Transverse colon (tissue), 4 donors: ENCODE measurements at regions not wholly inside any gene's neighbourhood (a gene's known extent, or its start where the extent isn't known, plus 50 kb on each side); places are given as distances from the start of the nearest gene placed in this dataset.

Experiments used
- DNase-seq: peaks from one replicate; pipeline ENCODE4 v3.0.0-alpha.2; 2019
- H3K27ac ChIP-seq, 4 donors: fragments of 200-600 bp; sonication (generic); 2 replicates each; pipeline ENCODE4 v1.5.1; 2016 to 2018; ENCODE audit warnings: inconsistent platforms in 4 of 4
- H3K27me3 ChIP-seq: fragments of 200-600 bp; sonication (generic); 2 replicates; pipeline ENCODE4 v1.5.1; 2017; ENCODE audit warnings: inconsistent platforms
- H3K36me3 ChIP-seq, 4 donors: fragments of 200-600 bp; sonication (generic); 2 replicates each; pipeline ENCODE4 v1.5.1; 2017 to 2019; ENCODE audit warnings: inconsistent platforms in 4 of 4
- H3K4me1 ChIP-seq, 4 donors: fragments of 200-600 bp; sonication (generic); 2 replicates each; pipeline ENCODE4 v1.5.1; 2017 to 2020; ENCODE audit warnings: inconsistent platforms in 4 of 4
- H3K4me3 ChIP-seq, 4 donors: fragments of 200-600 bp; sonication (generic); 1 replicate in 1 of 4; 2 replicates in 3 of 4; pipeline versions ENCODE4 v1.5.1 to v1.6.1; 2017 to 2019; ENCODE audit warnings: inconsistent platforms in 4 of 4
- H3K9me3 ChIP-seq, 2 donors: fragments of 200-600 bp; sonication (generic); 2 replicates each; pipeline ENCODE4 v1.5.1; 2017 to 2019; ENCODE audit warnings: inconsistent platforms in 2 of 2
- CTCF ChIP-seq, 5 experiments: fragments of 200-600 bp in 3 of 5; fragments of 450-650 bp in 2 of 5; sonication (generic) in 3 of 5; IDR thresholded peaks; 1 replicate in 2 of 5; 2 replicates in 3 of 5; pipeline ENCODE4 v1.5.1; 2016 to 2017; ENCODE audit warnings: antibody characterized with exemption in 5 of 5, inconsistent platforms in 3 of 5, mild to moderate bottlenecking in 2 of 5, moderate library complexity in 1 of 5
- EP300 ChIP-seq: sonication (generic); formaldehyde crosslinking; IDR thresholded peaks from one replicate; pipeline ENCODE4 v1.6.1; 2017; ENCODE audit warnings: antibody characterized with exemption, low read depth
- POLR2A ChIP-seq: fragments of 450-650 bp; IDR thresholded peaks from one replicate; pipeline ENCODE4 v1.6.1; 2016; ENCODE audit warnings: antibody characterized with exemption, mild to moderate bottlenecking, moderate library complexity
- POLR2AphosphoS5 ChIP-seq, 3 donors: sonication (generic); formaldehyde crosslinking; IDR thresholded peaks; one replicate each; pipeline ENCODE4 v1.6.1; 2016; ENCODE audit warnings: antibody characterized with exemption in 3 of 3
- WGBS, 2 donors: methylation state at CpG; one replicate each; pipeline ENCODE4 v1.1.5; 2018; ENCODE audit warnings: low coverage in 1 of 2; 5-methylcytosine and 5-hydroxymethylcytosine counted together
- in situ Hi-C, 4 donors: fragments of 200-750 bp; cut with MboI; loops; one replicate each; pipeline versions ENCODE4 v1.15.0 to v1.15.1; 2017; ENCODE audit warnings: low sequenced_read_pairs in 3 of 4, low pct_ligation_motif_present in 1 of 4, low pct_unique_long_range_greater_than_20kb in 1 of 4
- intact Hi-C: fragments of 100-400 bp; cut with DNase I; formaldehyde crosslinking; loops from one replicate; pipeline ENCODE4 v1.15.1; 2023; ENCODE audit warnings: low total_unique reads

- Histone ChIP-seq H3K36me3 (no peaks in the 10 kb centered on the region), H3K4me1 (no peaks in the 10 kb centered on the region), H3K9me3 (no peaks in the 10 kb centered on the region), H3K27ac (no peak overlapping the region), H3K4me3 (no peak overlapping the region), H3K27me3 (no peaks in the 10 kb centered on the region)
- in situ Hi-C loops: no loop called here
- TF ChIP-seq EP300: no peak
- DNase-seq: no peak
- intact Hi-C loops: no loop called here
- WGBS, 2 donors: 61 to 85% methylated on average over 3 to 4 of the region's 4 CpGs
Observed at GRCh38 chr13:28584873-28585381, 74.0 kb upstream of the POMP start.

- Histone ChIP-seq H3K27ac (no peak overlapping the region), H3K9me3 (no peaks in the 10 kb centered on the region), H3K4me3 (no peak overlapping the region), H3K36me3 (no peaks in the 10 kb centered on the region), H3K4me1 (no peaks in the 10 kb centered on the region), H3K27me3 (no peaks in the 10 kb centered on the region)
- TF ChIP-seq POLR2A (no peak), CTCF (IDR thresholded peaks at IDR 0.05) (no peak), POLR2AphosphoS5 (IDR thresholded peaks at IDR 0.05) (no peak), EP300 (no peak)
- in situ Hi-C loops (no loop called here), intact Hi-C loops (no loop called here)
- 53 to 68% methylated on average over 5 to 19 of the region's 19 CpGs for WGBS, 2 donors
- no peak for DNase-seq
Observed at GRCh38 chr13:28583651-28584091, 75.3 kb upstream of the POMP start.

- in situ Hi-C loops: no loop called here
- H3K9me3 ChIP-seq: no peaks in the 10 kb centered on the region
- TF ChIP-seq EP300 (no peak), POLR2A (no peak)
- no peaks in the 10 kb centered on the region for H3K27me3 ChIP-seq
- H3K4me3 ChIP-seq: no peak overlapping the region
- H3K4me1 ChIP-seq: no peaks in the 10 kb centered on the region
- H3K27ac ChIP-seq: no peak overlapping the region
- no peaks in the 10 kb centered on the region for H3K36me3 ChIP-seq
- 48 to 69% methylated on average over 2 to 8 of the region's 8 CpGs for WGBS, 2 donors
- no peak for DNase-seq
- intact Hi-C loops: no loop called here
Observed at GRCh38 chr13:28582892-28583240, 76.1 kb upstream of the POMP start.

- DNase-seq: no peak
Observed at GRCh38 chr13:28582225-28582891, 76.6 kb upstream of the POMP start.

GRCh38 chr13:28581451-28581850, 77.5 kb upstream of the POMP start:
- Histone ChIP-seq H3K36me3 (no peaks in the 10 kb centered on the region), H3K4me3 (no peak overlapping the region), H3K9me3 (no peaks in the 10 kb centered on the region), H3K27ac (no peak overlapping the region), H3K27me3 (no peaks in the 10 kb centered on the region), H3K4me1 (no peaks in the 10 kb centered on the region)
- intact Hi-C loops: no loop called here
- TF ChIP-seq POLR2A (no peak), POLR2AphosphoS5 (IDR thresholded peaks at IDR 0.05) (no peak), CTCF (IDR thresholded peaks at IDR 0.05) (no peak), EP300 (no peak)
- no peak for DNase-seq
- WGBS, 2 donors: 91 to 100% methylated on average over 1 to 2 of the region's 2 CpGs
- in situ Hi-C loops: no loop called here

More at GRCh38 chr13:28582225-28582891, 76.6 kb upstream of the POMP start:
- TF ChIP-seq POLR2A: no peak
- no peak for TF ChIP-seq POLR2AphosphoS5 (IDR thresholded peaks at IDR 0.05)
- TF ChIP-seq EP300: no peak
- no peak for TF ChIP-seq CTCF (IDR thresholded peaks at IDR 0.05)
- intact Hi-C loops: no loop called here
- 72 to 83% methylated on average over 8 to 9 of the region's 9 CpGs for WGBS, 2 donors
- H3K36me3 ChIP-seq: no peaks in the 10 kb centered on the region
- no peaks in the 10 kb centered on the region for H3K4me1 ChIP-seq
- in situ Hi-C loops: no loop called here
- H3K27me3 ChIP-seq: no peaks in the 10 kb centered on the region
- H3K4me3 ChIP-seq: no peak overlapping the region
- no peak overlapping the region for H3K27ac ChIP-seq
- H3K9me3 ChIP-seq: no peaks in the 10 kb centered on the region
